NB4 (cell line): ENCODE measurements at regions not wholly inside any gene's neighbourhood (a gene's known extent, or its start where the extent isn't known, plus 50 kb on each side); places are given as distances from the start of the nearest gene placed in this dataset.

Source experiments
- MYC ChIP-seq: IDR thresholded peaks from 2 replicates; pipeline ENCODE4 v1.6.1; 2011; ENCODE audit warnings: low read depth, low read length
- POLR2A ChIP-seq: IDR thresholded peaks from 2 replicates; pipeline ENCODE4 v1.6.1; 2011; ENCODE audit warnings: mild to moderate bottlenecking; ENCODE audit not compliant: insufficient read length; ENCODE audit errors: extremely low read depth
- TF ChIP-seq, protein P1 (sequence below): IDR thresholded peaks from one replicate; pipeline ENCODE4 v1.5.1; 2012; ENCODE audit warnings: low read depth, low read length

DNA sequence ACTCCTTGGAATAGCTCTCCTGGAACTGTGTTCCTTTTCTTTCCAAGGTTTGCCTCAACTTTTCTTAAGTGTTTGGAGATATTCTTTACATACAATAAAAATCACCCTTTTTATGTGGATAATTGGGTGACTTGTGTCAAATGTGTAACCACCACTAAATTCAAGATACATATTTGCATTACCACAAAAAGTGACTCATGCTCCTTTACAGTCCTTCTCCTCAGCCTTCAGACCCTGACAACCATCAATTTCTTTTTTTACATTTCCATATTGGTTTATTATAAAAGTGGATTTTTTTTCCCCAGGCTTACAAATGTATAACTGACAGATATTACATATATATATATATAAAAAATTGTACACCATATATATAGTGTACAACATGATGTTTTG is 372.0 kb upstream of the KCNN2 start:
- TF ChIP-seq, protein P1, sequence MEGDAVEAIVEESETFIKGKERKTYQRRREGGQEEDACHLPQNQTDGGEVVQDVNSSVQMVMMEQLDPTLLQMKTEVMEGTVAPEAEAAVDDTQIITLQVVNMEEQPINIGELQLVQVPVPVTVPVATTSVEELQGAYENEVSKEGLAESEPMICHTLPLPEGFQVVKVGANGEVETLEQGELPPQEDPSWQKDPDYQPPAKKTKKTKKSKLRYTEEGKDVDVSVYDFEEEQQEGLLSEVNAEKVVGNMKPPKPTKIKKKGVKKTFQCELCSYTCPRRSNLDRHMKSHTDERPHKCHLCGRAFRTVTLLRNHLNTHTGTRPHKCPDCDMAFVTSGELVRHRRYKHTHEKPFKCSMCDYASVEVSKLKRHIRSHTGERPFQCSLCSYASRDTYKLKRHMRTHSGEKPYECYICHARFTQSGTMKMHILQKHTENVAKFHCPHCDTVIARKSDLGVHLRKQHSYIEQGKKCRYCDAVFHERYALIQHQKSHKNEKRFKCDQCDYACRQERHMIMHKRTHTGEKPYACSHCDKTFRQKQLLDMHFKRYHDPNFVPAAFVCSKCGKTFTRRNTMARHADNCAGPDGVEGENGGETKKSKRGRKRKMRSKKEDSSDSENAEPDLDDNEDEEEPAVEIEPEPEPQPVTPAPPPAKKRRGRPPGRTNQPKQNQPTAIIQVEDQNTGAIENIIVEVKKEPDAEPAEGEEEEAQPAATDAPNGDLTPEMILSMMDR, result no peak
- TF ChIP-seq MYC (no peak), POLR2A (no peak)
